Loucy (cell line): ENCODE measurements at regions not wholly inside any gene's neighbourhood (a gene's known extent, or its start where the extent isn't known, plus 50 kb on each side); places are given as distances from the start of the nearest gene placed in this dataset.

ENCODE experiments used
- H2AFZ ChIP-seq: fragments of 200-600 bp; sonication (generic); 2 replicates; pipeline ENCODE4 v1.6.0; 2016; ENCODE audit warnings: antibody characterized with exemption, mild to moderate bottlenecking, low read length, moderate library complexity
- H3F3A ChIP-seq: fragments of 200-600 bp; 2 replicates; pipeline ENCODE4 v1.6.0; 2016; ENCODE audit warnings: antibody characterized with exemption, low read depth, mild to moderate bottlenecking
- H3K27me3 ChIP-seq: fragments of 200-600 bp; sonication (generic); 2 replicates; pipeline ENCODE4 v1.6.1; 2014; ENCODE audit warnings: low read length, mild to moderate bottlenecking; ENCODE audit not compliant: insufficient read depth, poor library complexity, severe bottlenecking
- H3K36me3 ChIP-seq: fragments of 200-600 bp; sonication (generic); 2 replicates; pipeline ENCODE4 v1.6.1; 2016; ENCODE audit warnings: low read length; ENCODE audit not compliant: insufficient read depth
- H3K4me1 ChIP-seq: fragments of 200-600 bp; sonication (generic); 2 replicates; pipeline ENCODE4 v1.5.1; 2014; ENCODE audit warnings: low read length, mild to moderate bottlenecking; ENCODE audit not compliant: insufficient read depth, poor library complexity, severe bottlenecking
- H3K4me2 ChIP-seq: fragments of 200-600 bp; sonication (generic); 2 replicates; pipeline ENCODE4 v1.6.0; 2014; ENCODE audit warnings: antibody characterized with exemption, low read length, low read depth, mild to moderate bottlenecking; ENCODE audit not compliant: poor library complexity, severe bottlenecking
- H3K4me3 ChIP-seq: fragments of 200-600 bp; sonication (generic); 2 replicates; pipeline ENCODE4 v1.5.1; 2014; ENCODE audit warnings: low read length, mild to moderate bottlenecking, mixed read lengths; ENCODE audit not compliant: poor library complexity, severe bottlenecking
- H3K79me2 ChIP-seq: fragments of 200-600 bp; sonication (generic); 2 replicates; pipeline ENCODE4 v1.6.1; 2014; ENCODE audit warnings: low read length; ENCODE audit not compliant: insufficient read depth
- H3K9ac ChIP-seq: fragments of 200-600 bp; sonication (generic); 2 replicates; pipeline ENCODE4 v1.6.0; 2014; ENCODE audit warnings: mild to moderate bottlenecking, low read depth, low read length, moderate library complexity; ENCODE audit not compliant: poor library complexity, severe bottlenecking
- H3K9me2 ChIP-seq: fragments of 200-600 bp; sonication (generic); replicated peaks from 2 replicates; pipeline ENCODE4 v1.6.1; 2016; ENCODE audit warnings: low read depth, low read length, mixed read lengths
- H3K9me3 ChIP-seq: fragments of 200-600 bp; sonication (generic); 2 replicates; pipeline ENCODE4 v1.6.1; 2014; ENCODE audit warnings: mild to moderate bottlenecking, antibody characterized with exemption, low read length, low read depth; ENCODE audit not compliant: insufficient read depth
- H4K20me1 ChIP-seq: fragments of 200-600 bp; sonication (generic); 2 replicates; pipeline ENCODE4 v1.6.0; 2014; ENCODE audit warnings: antibody characterized with exemption, low read length, mild to moderate bottlenecking; ENCODE audit not compliant: insufficient read depth, poor library complexity, severe bottlenecking
- CTCF ChIP-seq: fragments of 200-600 bp; sonication (generic); conservative IDR thresholded peaks from 2 replicates; pipeline ENCODE4 v1.5.1; 2014; ENCODE audit warnings: mild to moderate bottlenecking, antibody characterized with exemption, low read length
- EZH2phosphoT487 ChIP-seq: fragments of 200-600 bp; IDR thresholded peaks from 2 replicates; pipeline ENCODE4 v1.6.1; 2018; ENCODE audit warnings: antibody characterized with exemption, mild to moderate bottlenecking, moderate library complexity, borderline replicate concordance

GRCh38 chr5:68699966-68700365 is 393.8 kb upstream of the SLC30A5 start:
- H3K79me2 ChIP-seq, result no peaks in the 10 kb centered on the region
- no peaks in the 10 kb centered on the region for H4K20me1 ChIP-seq
- peaks cover 9% of the 10 kb centered on the region for H3K4me1 ChIP-seq
- no peak overlapping the region for H3K9ac ChIP-seq
- no peaks in the 10 kb centered on the region for H3K27me3 ChIP-seq
- H3K4me3 ChIP-seq, result no peak overlapping the region
- H3K36me3 ChIP-seq, result no peaks in the 10 kb centered on the region
- H2AFZ ChIP-seq, result no peak overlapping the region
- TF ChIP-seq EZH2phosphoT487 (no peak), CTCF (no peak)
- no peak overlapping the region for H3K4me2 ChIP-seq
- no peaks in the 10 kb centered on the region for H3F3A ChIP-seq
- H3K9me3 ChIP-seq, result peaks cover 10% of the 10 kb centered on the region
- H3K9me2 ChIP-seq, result no peaks in the 10 kb centered on the region

- no peak overlapping the region for H3K9ac ChIP-seq
- peaks cover 56% of the 10 kb centered on the region for H3K4me1 ChIP-seq
- H2AFZ ChIP-seq, result no peak overlapping the region
- H3K4me3 ChIP-seq, result no peak overlapping the region
- TF ChIP-seq EZH2phosphoT487, result no peak
- TF ChIP-seq CTCF, result no peak
- H3K27me3 ChIP-seq, result no peaks in the 10 kb centered on the region
- H3K9me3 ChIP-seq, result 0 out of 2 replicates have a peak, but pooled peaks cover 4% of the 10 kb centered on the region
- no peak overlapping the region for H3K4me2 ChIP-seq
- no peaks in the 10 kb centered on the region for H3K9me2 ChIP-seq
- H3K36me3 ChIP-seq, result no peaks in the 10 kb centered on the region
- H4K20me1 ChIP-seq, result no peaks in the 10 kb centered on the region
- no peaks in the 10 kb centered on the region for H3F3A ChIP-seq
- H3K79me2 ChIP-seq, result no peaks in the 10 kb centered on the region
Observed at GRCh38 chr5:68707575-68707974, 386.2 kb upstream of the SLC30A5 start.

GRCh38 chr5:68708156-68708841 is 385.5 kb upstream of the SLC30A5 start:
- Histone ChIP-seq H3K27me3 (no peaks in the 10 kb centered on the region), H2AFZ (no peak overlapping the region), H4K20me1 (no peaks in the 10 kb centered on the region), H3F3A (no peaks in the 10 kb centered on the region), H3K4me1 (peaks cover 63% of the 10 kb centered on the region), H3K4me2 (no peak overlapping the region), H3K36me3 (no peaks in the 10 kb centered on the region), H3K9me3 (0 out of 2 replicates have a peak, but pooled peaks cover 4% of the 10 kb centered on the region), H3K79me2 (no peaks in the 10 kb centered on the region), H3K9me2 (no peaks in the 10 kb centered on the region), H3K4me3 (no peak overlapping the region), H3K9ac (no peak overlapping the region)
- TF ChIP-seq EZH2phosphoT487 (no peak), CTCF (no peak)
